HG02852 (cell line): ENCODE measurements at regions not wholly inside any gene's neighbourhood (a gene's known extent, or its start where the extent isn't known, plus 50 kb on each side); places are given as distances from the start of the nearest gene placed in this dataset.

Experiments
- ATAC-seq: cut with Tn5 transposase; IDR thresholded peaks from one replicate; pipeline ENCODE4 v1.9.1; 2021; ENCODE audit warnings: mild to moderate bottlenecking, moderate library complexity; ENCODE audit not compliant: unreplicated experiment

- ATAC-seq = no peak
These were observed 98.9 kb downstream of the HDGFL1 start for GRCh38 chr6:22668307-22668706.

DNA sequence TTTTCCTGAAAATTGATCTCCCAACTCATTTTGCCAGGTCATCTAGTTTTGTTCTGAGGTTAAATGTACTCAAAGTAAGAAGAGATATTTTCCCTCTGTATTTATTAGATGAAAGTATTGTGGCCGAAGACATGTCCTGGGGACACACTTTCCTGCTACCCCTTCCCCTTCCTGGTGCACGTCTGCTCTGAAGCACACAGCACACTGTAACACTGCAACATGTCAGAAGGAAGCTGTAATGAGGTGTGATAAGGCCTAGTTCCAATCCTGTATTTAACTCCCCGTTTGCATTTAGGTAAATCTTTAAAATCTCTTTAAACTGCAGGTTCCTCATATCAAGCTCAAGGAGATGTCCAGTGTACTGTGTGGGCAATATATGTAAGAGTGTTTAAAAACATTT is 99.4 kb downstream of the HDGFL1 start:
- no peak for ATAC-seq

DNA sequence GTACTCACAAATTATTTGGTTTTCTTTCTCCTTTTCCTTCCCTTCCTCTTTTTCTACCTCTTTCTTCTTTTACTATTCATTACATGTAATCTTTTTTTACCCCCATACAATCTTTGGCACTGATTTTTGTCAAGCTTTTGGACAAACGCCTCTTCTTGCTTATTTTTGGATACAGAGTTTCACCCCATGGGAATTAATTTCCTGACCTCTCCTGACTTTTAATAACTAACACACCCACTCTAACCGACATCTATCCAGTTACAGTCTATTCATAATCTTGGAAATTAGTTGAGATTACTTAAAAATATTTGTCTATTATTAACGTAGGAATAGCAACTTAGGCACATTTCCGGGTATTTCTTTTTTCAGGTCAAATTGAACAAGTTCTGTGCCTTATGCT is 101.2 kb downstream of the HDGFL1 start:
- no peak for ATAC-seq

- ATAC-seq = no peak
These were observed 104.1 kb downstream of the HDGFL1 start for GRCh38 chr6:22673474-22673873.

GRCh38 chr6:22680950-22681349 is 111.6 kb downstream of the HDGFL1 start:
- ATAC-seq = no peak

DNA sequence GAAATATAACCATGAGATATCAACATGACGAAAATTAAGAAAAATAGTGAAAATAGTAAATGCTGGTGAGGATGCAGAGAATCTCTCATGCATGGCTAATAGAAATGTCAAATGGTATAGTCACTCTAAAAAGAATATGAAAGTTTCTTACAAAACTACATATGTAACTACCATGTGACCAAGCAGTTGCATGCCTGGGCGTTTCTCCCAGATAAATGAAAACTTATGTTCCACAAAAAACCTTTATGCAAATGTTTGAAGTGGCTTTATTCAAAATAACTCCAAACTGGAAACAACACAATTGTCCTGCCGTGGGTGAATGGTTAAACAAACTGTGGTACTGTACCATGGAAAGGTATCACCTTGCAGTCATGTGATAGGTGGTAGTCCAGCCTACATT is 112.4 kb downstream of the HDGFL1 start:
- no peak for ATAC-seq

DNA sequence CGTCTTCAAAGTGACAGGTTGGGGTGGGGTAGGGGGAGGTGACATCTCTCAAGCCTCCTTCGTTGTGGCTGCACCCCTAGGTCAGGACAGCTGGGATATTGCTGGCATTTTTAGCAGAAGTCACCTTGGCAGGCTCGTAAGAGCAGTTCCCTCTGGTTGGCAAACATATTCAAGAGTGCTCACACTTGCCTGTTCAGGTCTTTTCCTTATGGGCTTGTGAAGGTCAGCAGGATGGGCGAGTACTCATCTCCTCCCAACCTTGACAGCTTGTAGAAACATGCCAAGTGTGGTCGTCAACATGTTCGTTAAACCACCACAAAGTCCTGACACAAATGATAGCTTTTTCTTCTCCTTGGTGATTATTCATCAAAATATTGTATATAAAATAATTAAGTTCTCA is 113.6 kb downstream of the HDGFL1 start:
- no peak for ATAC-seq

DNA sequence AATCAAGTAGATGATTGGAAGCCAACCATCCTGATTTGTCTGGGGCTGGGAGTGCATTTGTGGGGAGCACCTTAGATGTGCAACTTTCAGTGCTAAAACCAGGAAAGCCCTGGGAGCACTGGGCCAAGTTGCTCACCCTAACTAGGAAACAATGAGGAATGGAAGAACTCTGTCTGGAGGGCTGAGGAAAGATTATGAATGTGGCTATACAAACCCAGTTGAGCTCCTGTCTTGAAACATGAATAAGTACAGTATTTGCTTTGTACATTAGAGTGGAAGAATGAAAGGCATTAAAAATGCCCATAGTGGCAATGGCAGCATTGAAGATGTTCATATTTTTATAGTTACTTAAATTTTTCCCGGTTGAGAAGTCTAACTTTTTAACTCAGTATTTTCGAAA is 121.1 kb downstream of the HDGFL1 start:
- no peak for ATAC-seq

DNA sequence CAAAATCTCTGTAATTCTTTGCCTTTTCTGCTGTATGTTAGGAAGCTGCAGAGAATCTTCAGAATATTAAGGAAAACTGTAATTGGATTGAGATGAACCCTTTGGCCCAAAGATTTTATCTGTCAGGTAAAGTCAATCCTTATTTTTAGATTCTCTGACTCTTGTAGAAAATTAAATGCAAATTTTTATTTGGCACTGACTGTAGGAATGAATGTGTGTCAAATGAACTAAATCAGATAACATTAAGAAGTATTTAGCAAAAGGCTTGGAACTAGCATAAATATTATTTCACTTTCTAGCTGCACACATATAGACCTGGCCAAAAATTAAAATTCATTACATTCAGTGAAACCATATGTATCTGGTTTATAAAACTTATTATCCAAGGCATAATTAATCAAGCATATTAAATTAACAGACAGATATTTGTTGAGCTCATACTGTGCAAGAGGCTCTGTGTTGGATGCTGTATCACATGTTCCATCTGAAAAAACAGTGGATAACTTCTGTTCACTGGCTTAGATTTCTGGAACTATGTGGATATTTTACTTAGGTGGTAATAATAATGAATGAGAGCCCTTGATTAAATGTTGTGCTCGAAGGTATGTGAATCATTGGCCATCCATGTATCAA is 124.8 kb downstream of the HDGFL1 start:
- no peak for ATAC-seq

GRCh38 chr6:22696481-22696880 is 127.1 kb downstream of the HDGFL1 start:
- ATAC-seq = no peak

DNA sequence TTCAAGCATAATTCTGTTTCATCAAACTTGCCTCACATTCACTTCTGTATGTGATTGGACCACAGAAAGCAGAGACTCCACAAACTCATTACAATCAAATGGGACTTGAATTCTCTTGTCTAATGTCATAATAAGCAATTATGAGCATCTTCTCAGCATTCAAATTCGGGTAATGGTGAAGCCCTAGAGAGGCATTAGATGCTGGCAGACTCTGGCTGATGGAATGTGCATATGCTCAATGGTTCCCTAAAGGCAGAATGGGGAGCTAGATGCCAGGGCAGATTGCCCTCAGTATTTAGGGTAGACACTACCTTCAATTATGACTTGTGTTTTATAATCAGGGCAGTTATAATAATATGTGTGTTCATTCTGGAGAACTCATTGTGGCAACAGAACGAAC is 127.9 kb downstream of the HDGFL1 start:
- no peak for ATAC-seq

DNA sequence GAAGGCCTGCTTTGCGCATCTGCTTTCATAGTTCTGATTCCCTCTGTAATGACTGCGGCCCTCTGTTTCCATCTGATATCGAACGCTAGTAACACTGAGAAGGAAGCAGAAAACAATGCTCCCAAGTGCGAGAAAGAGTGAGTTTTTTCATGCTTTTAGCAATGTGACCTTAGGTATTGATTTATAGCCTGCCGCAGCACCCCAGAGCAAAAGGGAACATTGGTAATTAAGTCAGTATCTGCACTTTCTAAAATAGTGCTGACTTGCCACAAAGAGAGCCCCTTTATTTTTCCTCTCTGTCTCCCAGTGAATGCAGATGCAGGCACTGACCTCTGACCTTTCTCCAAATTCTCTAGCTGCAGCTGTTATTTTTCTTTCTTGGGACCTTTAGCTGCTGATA is 129.8 kb downstream of the HDGFL1 start:
- ATAC-seq = no peak

DNA sequence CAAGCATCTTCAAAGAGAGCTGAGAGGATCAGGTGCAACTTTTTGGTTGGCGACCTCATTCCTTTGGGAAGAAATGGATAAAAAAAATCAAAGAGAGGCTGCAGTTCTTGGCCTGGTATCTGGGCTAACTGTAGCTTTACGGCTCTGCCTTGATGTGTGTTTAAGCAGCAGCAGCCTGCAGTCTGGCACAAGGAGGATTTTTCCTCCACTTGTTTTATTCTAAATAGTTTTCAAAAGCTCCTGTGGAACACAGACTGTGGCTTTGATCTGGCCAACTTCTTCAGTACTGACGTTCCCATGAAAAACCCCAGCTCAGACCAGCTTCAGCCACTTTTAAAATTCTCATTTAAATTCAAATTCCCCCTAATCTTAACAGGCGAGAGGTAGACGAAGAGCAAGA is 137.3 kb downstream of the HDGFL1 start:
- ATAC-seq = no peak

DNA sequence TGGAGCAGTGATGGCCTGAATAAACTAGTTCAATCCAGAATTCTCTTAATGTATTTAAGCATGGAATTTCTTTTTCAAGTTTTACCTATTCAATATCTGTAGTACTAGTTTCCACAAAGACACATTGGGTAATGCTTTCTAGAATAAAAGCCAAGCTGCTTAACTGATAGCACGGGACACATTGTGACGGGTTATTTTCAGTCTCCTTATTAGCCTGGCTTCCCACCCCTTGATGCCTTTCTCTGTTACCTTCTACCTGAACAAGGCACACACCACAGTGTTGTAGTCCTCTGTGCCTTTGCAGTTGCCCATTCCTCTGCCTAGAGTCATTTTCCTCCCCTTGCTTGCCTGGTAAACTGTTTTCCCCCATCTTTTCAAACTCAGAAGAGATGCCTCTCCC is 139.1 kb downstream of the HDGFL1 start:
- no peak for ATAC-seq

DNA sequence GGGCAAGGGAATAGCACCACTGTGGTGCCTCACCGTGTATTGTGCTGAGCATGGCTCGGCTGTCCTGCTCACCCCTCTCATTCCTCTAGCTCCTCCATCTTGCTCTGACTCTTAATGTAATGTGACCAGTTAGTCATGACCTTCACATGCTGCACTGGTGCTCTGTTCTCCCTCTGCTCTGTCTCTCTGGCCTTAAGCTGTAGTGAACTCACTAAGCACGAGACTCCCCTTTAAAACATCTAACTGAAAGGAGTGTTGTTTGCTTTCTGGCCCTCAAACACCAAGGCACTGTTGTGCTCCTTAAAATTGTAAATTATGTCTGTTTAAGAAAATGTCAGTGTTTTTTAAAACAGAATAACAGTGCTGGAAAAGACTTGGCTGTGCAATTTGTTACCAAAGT is 140.4 kb downstream of the HDGFL1 start:
- ATAC-seq = no peak

GRCh38 chr6:22716721-22717120 is 147.4 kb downstream of the HDGFL1 start:
- ATAC-seq = no peak

DNA sequence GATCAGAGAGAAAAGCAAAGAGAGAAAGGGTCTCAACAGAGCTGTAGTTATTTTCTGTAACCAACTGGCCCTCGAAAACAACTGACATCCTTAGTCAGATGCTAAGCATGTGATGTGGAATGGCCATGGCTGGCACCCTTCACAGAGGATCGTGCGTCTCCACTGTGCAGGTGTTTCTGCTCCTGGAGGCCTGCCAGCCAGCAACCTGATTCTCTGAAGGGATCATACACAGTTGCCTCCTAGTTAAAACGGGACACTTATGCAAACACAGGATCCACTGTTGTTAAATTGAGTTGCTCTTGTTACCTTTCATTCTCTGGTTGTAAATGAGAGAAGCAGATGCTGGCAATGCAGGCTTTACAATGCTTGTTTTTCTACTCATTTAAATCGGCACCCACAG is 148.5 kb downstream of the HDGFL1 start:
- no peak for ATAC-seq

DNA sequence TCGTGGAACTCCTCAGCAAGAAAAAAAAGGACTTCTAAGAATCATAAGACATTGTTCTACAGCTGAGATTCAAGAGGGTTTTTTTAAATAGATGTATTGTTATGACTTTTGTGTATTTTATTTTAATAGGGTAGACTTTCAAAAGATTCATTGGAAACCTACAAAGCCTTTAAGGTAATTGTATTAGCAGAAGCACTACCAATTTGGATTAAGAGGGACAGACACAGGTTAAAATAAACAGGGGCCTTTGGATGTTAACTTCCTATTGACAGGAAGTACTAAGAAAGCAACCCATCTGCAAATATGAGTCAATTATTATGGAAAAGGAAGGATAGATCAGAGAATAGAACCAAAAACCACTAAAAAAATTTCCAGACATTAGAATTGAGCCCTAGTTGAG is 153.5 kb downstream of the HDGFL1 start:
- ATAC-seq = no peak

DNA sequence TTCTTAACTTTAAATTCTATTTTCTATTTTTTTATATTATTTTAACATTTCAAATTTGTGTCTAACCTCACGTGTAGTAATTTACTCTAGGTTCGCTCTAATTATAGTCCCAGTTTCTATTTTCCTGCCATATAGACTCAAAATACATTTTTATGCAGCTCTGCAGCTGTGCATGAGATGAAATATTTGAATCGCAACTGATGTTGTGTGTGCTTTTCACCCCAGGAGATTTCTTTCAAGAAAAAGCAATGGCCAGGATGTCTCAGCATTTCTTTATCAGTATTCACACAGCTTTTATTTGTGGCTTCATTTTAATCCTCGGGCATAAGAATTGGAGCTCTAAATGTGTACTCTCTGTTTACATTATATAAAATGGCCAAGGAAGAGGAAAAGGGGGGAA is 157.6 kb downstream of the HDGFL1 start:
- no peak for ATAC-seq

DNA sequence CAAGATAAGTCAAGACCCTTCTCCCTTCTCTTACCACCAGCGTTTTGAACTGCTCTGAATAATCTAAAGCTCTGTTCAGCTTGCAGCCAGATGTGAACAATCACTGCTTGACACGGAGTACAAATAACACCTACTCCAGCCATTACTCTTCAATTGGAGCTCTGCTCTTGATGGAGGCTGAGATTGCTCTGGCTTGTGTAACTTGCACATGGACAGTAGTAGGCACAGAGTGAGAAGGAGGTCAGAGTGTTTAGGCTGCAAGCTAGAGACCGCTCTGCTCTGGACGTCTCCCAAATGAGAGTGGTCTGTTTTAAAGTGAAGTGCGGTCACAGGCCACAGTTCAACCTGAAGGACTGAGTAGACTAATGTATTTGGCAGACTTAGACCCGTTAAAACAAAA is 158.3 kb downstream of the HDGFL1 start:
- ATAC-seq = no peak

GRCh38 chr6:22732176-22732970 is 163.0 kb downstream of the HDGFL1 start:
- no peak for ATAC-seq

GRCh38 chr6:22736740-22737139 is 167.4 kb downstream of the HDGFL1 start:
- ATAC-seq = no peak

DNA sequence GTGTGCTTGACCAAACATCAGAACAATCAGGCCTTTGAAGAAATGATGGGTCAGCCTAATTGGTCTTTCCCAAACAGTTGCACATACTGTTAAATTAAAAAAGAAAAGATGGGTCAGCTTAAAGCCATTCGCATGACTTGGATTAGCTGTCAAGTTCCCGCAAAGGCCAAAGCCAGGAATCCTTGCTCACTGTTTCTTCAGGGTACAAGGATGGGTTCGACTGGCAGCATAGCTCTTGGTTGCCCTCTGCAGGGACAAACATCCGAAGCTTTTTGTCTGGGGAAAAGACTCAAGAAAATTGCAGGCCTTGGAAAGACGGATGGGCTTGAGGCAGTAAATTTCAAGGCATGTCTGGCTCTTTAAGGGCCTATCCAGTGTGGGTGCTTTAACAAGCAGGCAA is 168.0 kb downstream of the HDGFL1 start:
- no peak for ATAC-seq
